ENCODE measurements at regions not wholly inside any gene's neighbourhood (a gene's known extent, or its start where the extent isn't known, plus 50 kb on each side); places are given as distances from the start of the nearest gene placed in this dataset.

GRCh38 chr13:84760956-84761355 lies 878.7 kb upstream of the SLITRK1 start:
- Histone ChIP-seq H3K4me1 (ENCODE audit: control insufficient read depth in 1 of 2, insufficient read depth in 2 of 2, low read length in 2 of 2) (no peaks in the 10 kb centered on the region), H3K36me3 (ENCODE audit: control insufficient read depth in 1 of 2, insufficient read depth in 2 of 2, low read length in 2 of 2) (no peaks in the 10 kb centered on the region), H3K4me2 (ENCODE audit: low read length) (no peak overlapping the region), H3K27me3 (ENCODE audit: insufficient read depth, low read length) (no peaks in the 10 kb centered on the region), H3K4me3 (replicated peaks in 1 of 2; ENCODE audit: low read depth in 1 of 2, low read length in 2 of 2) (no peak overlapping the region), H2AFZ (ENCODE audit: low read depth, low read length, poor library complexity, severe bottlenecking) (no peak overlapping the region), H3K79me2 (ENCODE audit: insufficient read depth, low read length) (no peaks in the 10 kb centered on the region), H3K9me3 (ENCODE audit: control insufficient read depth in 1 of 2, insufficient read depth in 1 of 2, low read depth in 1 of 2, low read length in 2 of 2) (no peaks in the 10 kb centered on the region), H3K9me2 (ENCODE audit: insufficient read depth) (no peaks in the 10 kb centered on the region), H4K20me1 (ENCODE audit: insufficient read depth) (no peaks in the 10 kb centered on the region), H3K27ac (ENCODE audit: low read depth, low read length) (no peak overlapping the region), H3K9ac (ENCODE audit: low read length) (no peak overlapping the region)
- DNase-seq (ENCODE audit: low read depth, low spot score) (no peak), ATAC-seq (no peak)
- intact Hi-C loops (cut with micrococcal nuclease), result no loop called here
- CTCF ChIA-PET, result no interaction called here
- RAD21 ChIA-PET (ENCODE audit: low non-redundant PET in 1 of 2, low total read pairs in 2 of 2, uncharacterized antibody in 2 of 2, unreplicated experiment in 2 of 2), result no interaction called here
- no TSS peak for BruUV-seq (replicated peaks)
- TF ChIP-seq SP1 (IDR thresholded peaks at IDR 0.05; ENCODE audit: low read depth) (no peak), EZH2phosphoT487 (IDR thresholded peaks at IDR 0.05; ENCODE audit: borderline replicate concordance) (no peak), REST (IDR thresholded peaks at IDR 0.05; ENCODE audit: low read depth) (no peak), RAD21 (IDR thresholded peaks at IDR 0.05; ENCODE audit: low read depth) (no peak), SRF (IDR thresholded peaks at IDR 0.05; ENCODE audit: low read depth) (no peak), ZFX (IDR thresholded peaks at IDR 0.05) (no peak), CBX3 (IDR thresholded peaks at IDR 0.05; ENCODE audit: low read depth) (no peak), MAX (IDR thresholded peaks at IDR 0.05) (no peak), CEBPB (IDR thresholded peaks at IDR 0.05; ENCODE audit: low read depth) (no peak), ATF3 (IDR thresholded peaks at IDR 0.05) (no peak), JUND (IDR thresholded peaks at IDR 0.05) (no peak), EGR1 (IDR thresholded peaks at IDR 0.05; ENCODE audit: low read depth) (no peak), ZNF274 (IDR thresholded peaks at IDR 0.05; ENCODE audit: low read depth, low read length) (no peak), ELF1 (IDR thresholded peaks at IDR 0.05; ENCODE audit: borderline replicate concordance, low read depth) (no peak), POLR2AphosphoS5 (IDR thresholded peaks at IDR 0.05; ENCODE audit: low read depth, low read length) (no peak), TCF7L2 (IDR thresholded peaks at IDR 0.05; ENCODE audit: borderline replicate concordance, extremely low read depth, insufficient read depth, insufficient read length) (no peak)
- POLR2A ChIA-PET, result no interaction called here

Data from HCT116 (cell line).